NB4 (cell line): ENCODE measurements at regions not wholly inside any gene's neighbourhood (a gene's known extent, or its start where the extent isn't known, plus 50 kb on each side); places are given as distances from the start of the nearest gene placed in this dataset.
"Not testable (repeated sequence)": the region's sequence is repeated elsewhere in the genome, so short reads cannot be mapped to it uniquely, and the experiment has no call there.

Experiments used
- DNase-seq: peaks from one replicate; pipeline ENCODE4 v3.0.0; 2010; ENCODE audit warnings: low read depth
- H3K4me3 ChIP-seq: one replicate; pipeline ENCODE4 v1.5.1; 2011; ENCODE audit warnings: mild to moderate bottlenecking, low read depth, low read length, moderate library complexity
- MAX ChIP-seq: IDR thresholded peaks from 2 replicates; pipeline ENCODE4 v1.6.1; 2011; ENCODE audit warnings: low read depth, low read length
- MYC ChIP-seq: IDR thresholded peaks from 2 replicates; pipeline ENCODE4 v1.6.1; 2011; ENCODE audit warnings: low read depth, low read length
- POLR2A ChIP-seq: IDR thresholded peaks from 2 replicates; pipeline ENCODE4 v1.6.1; 2011; ENCODE audit warnings: mild to moderate bottlenecking; ENCODE audit not compliant: insufficient read length; ENCODE audit errors: extremely low read depth
- TF ChIP-seq, protein P1 (sequence below): IDR thresholded peaks from one replicate; pipeline ENCODE4 v1.5.1; 2012; ENCODE audit warnings: low read depth, low read length

- DNase-seq, result no peak
- TF ChIP-seq MYC (no peak), MAX (no peak), POLR2A (no peak)
- H3K4me3 ChIP-seq, result no peak overlapping the region
Measured at GRCh38 chr6:62974452-62974851, 236.8 kb upstream of the FKBP1C start.

GRCh38 chr6:62976566-62976965, 234.7 kb upstream of the FKBP1C start:
- DNase-seq, result no peak
- TF ChIP-seq POLR2A, result no peak
- TF ChIP-seq MYC, result no peak
- no peak for TF ChIP-seq MAX
- TF ChIP-seq, protein P1, sequence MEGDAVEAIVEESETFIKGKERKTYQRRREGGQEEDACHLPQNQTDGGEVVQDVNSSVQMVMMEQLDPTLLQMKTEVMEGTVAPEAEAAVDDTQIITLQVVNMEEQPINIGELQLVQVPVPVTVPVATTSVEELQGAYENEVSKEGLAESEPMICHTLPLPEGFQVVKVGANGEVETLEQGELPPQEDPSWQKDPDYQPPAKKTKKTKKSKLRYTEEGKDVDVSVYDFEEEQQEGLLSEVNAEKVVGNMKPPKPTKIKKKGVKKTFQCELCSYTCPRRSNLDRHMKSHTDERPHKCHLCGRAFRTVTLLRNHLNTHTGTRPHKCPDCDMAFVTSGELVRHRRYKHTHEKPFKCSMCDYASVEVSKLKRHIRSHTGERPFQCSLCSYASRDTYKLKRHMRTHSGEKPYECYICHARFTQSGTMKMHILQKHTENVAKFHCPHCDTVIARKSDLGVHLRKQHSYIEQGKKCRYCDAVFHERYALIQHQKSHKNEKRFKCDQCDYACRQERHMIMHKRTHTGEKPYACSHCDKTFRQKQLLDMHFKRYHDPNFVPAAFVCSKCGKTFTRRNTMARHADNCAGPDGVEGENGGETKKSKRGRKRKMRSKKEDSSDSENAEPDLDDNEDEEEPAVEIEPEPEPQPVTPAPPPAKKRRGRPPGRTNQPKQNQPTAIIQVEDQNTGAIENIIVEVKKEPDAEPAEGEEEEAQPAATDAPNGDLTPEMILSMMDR, result no peak
- H3K4me3 ChIP-seq, result no peak overlapping the region

- H3K4me3 ChIP-seq, result no peak overlapping the region
- TF ChIP-seq MYC (no peak), POLR2A (no peak), MAX (no peak)
- TF ChIP-seq, protein P1, result no peak
- no peak for DNase-seq
Measured at GRCh38 chr6:62978920-62979319, 232.3 kb upstream of the FKBP1C start.

- TF ChIP-seq, protein P1, result no peak
- TF ChIP-seq MYC (no peak), MAX (no peak), POLR2A (no peak)
- no peak for DNase-seq
- H3K4me3 ChIP-seq, result no peak overlapping the region
Measured at GRCh38 chr6:62980093-62980492, 231.2 kb upstream of the FKBP1C start.

- no peak for DNase-seq
- H3K4me3 ChIP-seq, result no peak overlapping the region
- no peak for TF ChIP-seq MYC
- TF ChIP-seq MAX, result no peak
- no peak for TF ChIP-seq POLR2A
- TF ChIP-seq, protein P1, result no peak
Measured at GRCh38 chr6:62980724-62981123, 230.5 kb upstream of the FKBP1C start.

DNA sequence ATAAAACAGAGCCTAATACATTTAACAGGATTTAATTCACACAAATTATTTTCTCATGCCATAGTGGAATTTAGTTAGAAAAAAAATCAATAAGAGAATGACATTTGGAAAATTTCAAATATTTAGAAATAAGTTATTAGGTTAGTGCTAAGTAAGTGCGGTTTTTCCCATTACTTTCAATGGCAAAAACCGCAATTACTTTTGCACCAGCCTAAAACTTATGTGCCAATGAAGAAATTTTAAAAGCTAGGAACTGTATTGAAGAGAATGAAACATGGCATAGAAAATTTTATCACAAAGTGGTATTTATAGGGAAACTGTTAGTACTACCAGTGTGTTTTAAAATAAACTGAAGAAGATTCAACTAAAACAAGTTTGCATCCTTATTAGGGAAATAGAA, 228.3 kb upstream of the FKBP1C start:
- TF ChIP-seq MYC, result no peak
- no peak for TF ChIP-seq MAX
- TF ChIP-seq, protein P1, result no peak
- TF ChIP-seq POLR2A, result no peak
- DNase-seq, result no peak
- H3K4me3 ChIP-seq, result no peak overlapping the region

DNA sequence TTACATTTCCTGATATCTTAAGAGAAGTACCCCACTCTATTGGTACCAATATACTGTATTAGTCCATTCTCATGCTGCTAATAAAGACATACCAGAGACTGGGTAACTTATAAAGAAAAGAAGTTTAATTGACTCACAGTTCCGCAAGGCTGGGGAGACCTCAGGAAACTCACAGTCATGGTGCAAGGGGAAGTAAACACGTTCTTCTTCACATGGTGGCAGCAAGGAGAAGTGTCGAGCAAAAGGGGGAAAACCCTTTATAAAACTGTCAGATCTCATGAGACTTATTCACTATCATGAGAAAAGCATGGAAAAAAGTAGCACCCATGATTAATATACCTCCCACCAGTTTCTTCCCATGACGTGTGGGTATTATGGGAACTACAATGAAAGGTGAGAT, 219.6 kb upstream of the FKBP1C start:
- H3K4me3 ChIP-seq, result not testable (repeated sequence)
- peak; percentile 4 for DNase-seq
